Peyer's patch (tissue), 4 donors: ENCODE measurements at regions not wholly inside any gene's neighbourhood (a gene's known extent, or its start where the extent isn't known, plus 50 kb on each side); places are given as distances from the start of the nearest gene placed in this dataset.

Experiments
- CTCF ChIP-seq, 6 experiments: fragments of 450-650 bp in 4 of 6; fragments of 200-600 bp in 2 of 6; sonication (generic) in 1 of 6; IDR thresholded peaks; one replicate each; pipeline ENCODE4 v1.5.1; 2017 to 2019; ENCODE audit warnings: antibody characterized with exemption in 6 of 6, mild to moderate bottlenecking in 3 of 6, moderate library complexity in 1 of 6
- POLR2A ChIP-seq, 2 donors: fragments of 450-650 bp; IDR thresholded peaks; one replicate each; pipeline ENCODE4 v1.5.1; 2017; ENCODE audit warnings: antibody characterized with exemption in 2 of 2, mild to moderate bottlenecking in 2 of 2, moderate library complexity in 2 of 2

- no peak for TF ChIP-seq POLR2A (IDR thresholded peaks at IDR 0.05)
- no peak for TF ChIP-seq CTCF (IDR thresholded peaks at IDR 0.05)
Measured at GRCh38 chr7:131670406-131670805, 114.0 kb upstream of the PODXL start.
